NCI-H1092 (cell line): ENCODE measurements at regions not wholly inside any gene's neighbourhood (a gene's known extent, or its start where the extent isn't known, plus 50 kb on each side); places are given as distances from the start of the nearest gene placed in this dataset.
"Not testable (repeated sequence)": the region's sequence is repeated elsewhere in the genome, so short reads cannot be mapped to it uniquely, and the experiment has no call there.

Experiments used
- DNase-seq: peaks from one replicate; lab custom pipeline; 2025; lab: John Stamatoyannopoulos, UW

GRCh38 chr4:81816031-81816761 lies 344.5 kb upstream of the RASGEF1B start:
- no peak for DNase-seq

DNA sequence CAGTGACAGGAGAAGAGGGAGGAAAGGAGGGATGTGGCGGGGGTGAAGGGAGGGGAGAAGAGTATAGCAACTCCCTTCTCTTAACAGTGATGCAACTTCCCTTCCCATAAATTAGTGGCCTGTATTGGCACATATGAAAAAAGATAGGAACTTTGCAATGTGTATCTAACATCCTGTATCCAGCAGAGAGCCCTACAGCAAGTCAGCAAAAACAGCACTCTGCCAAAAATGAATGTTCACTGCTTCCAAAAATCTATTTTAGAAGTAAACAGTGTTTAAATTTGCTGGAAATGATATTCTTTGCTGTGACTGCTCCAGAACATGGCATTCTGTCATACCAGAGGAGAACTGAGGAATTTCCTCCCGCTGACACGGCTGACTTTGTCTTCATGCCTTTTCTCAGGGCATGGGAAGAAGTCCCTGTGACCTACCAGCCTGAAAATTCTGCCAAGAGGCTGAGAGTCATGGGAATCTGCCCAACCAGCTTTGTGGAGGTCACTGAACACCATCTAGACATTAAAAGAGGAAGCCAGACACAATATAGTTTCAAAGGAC lies 343.4 kb upstream of the RASGEF1B start:
- no peak for DNase-seq

GRCh38 chr4:81811562-81812293 lies 340.0 kb upstream of the RASGEF1B start:
- no peak for DNase-seq

DNA sequence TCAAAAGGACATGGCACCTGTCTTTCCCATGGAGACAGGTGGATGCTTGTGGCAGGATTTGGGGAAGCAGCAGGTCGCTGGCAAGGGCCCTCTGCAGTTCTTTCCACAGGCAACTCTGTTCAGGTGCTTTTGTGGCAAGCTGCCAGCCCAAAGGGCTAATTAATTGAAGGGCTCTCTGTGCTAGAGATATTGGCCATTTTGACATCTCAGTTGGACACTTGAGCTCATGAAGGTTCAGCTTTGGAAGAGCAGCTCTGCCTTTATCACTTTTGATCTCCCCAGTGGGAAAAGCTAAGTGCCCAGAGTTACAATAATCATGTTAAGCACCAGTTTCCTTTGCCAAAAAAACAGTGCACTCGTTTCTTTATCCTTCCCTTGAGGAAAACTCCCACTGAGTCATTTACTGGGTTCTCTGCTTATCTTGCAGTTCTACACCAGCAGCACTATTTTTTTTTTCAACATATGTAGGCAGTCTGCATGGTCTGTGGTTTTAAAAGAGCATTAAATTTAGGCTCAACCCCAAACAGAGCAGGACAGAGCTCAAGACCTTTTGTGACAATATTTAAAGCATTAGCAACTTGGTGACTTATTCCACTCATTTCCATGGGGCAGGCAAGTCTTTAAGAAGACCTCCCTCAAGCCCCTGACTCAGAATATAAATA lies 336.4 kb upstream of the RASGEF1B start:
- DNase-seq = peak; percentile 95

- DNase-seq = no peak
Measured at GRCh38 chr4:81807386-81807785, 335.7 kb upstream of the RASGEF1B start.

DNA sequence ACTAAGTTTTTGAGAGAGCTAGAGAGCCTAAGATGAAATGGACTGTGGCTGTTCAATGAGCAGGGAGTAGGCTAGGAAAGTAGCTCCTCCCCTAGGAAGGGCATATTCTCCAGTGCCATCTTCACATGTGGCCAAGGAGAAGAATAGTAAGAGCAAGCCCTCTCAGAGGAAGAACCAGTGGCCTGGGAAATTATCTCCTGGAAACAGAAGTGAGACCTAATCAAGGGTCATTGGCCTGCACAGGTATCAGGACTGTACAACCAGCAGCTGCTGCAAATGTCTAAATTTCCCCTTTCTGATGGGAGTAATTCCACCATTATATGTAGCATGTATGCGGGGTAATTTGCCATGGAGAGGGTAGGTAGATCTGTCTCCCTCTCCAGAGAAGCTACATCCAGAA lies 334.8 kb upstream of the RASGEF1B start:
- DNase-seq = no peak

DNA sequence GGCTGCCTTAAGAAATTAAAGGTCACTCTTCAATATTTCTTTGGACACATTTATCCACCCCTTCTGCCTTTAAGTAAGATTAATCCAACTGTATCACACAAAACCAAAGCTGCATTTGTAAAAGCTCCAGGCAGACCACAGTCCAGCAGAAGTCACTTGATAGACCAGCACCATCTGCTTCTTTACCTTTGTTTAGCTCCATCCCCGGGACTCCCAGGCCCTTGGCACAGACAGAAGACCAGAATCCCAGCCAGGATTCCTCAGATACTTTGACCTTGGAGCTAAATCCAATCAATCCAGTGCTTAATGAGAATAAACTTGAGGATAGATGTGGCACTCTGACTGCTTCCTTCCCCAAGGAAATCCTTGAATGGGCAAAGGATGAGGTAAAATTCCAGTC lies 333.1 kb upstream of the RASGEF1B start:
- no peak for DNase-seq

DNA sequence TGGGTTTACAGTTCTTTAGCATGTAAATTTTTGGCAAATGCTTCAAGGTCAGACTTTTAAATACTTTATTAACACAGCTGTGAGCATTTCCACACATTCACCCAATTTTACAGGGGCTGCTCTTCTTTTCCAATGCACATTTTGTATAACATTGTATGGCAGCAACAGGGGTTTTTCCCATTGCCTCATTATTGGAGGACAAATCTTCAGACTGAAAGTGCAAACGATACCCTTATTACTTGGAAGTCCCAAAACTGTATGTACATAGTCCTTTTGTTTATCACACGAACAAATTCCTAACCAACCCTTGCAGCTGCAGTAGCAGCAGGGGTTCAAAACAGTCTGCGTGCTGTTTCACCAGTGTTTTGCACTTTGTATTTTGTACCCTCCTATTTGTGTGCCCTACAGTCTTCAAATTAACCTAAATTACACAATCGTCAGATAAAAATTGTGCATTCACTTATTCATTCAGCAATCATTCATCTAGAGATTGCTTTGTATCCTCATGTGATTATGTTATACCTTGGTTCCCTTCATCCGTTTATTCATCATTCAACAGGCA lies 330.7 kb upstream of the RASGEF1B start:
- DNase-seq = no peak

DNA sequence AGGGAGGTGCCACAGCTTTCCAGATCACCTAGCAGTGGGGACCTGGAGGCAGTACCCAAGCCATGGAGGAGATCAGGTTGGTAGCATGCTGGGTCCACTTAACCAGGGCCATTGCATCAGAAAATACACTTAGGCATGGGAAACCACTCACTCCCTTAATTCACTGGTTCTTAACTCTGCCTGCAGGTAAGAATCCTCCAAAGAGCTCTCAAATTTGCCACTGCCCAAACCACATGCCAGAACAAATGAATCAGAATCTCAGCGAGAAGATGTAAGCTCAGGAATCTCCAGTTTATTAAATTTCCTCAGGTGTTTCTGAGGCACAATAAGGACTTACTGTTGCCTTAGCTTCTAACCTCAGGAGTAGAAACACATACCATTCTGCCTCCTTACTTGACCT lies 327.7 kb upstream of the RASGEF1B start:
- DNase-seq = no peak

- no peak for DNase-seq
Measured at GRCh38 chr4:81796790-81797528, 325.3 kb upstream of the RASGEF1B start.

- no peak for DNase-seq
Measured at GRCh38 chr4:81792521-81792920, 320.8 kb upstream of the RASGEF1B start.

- DNase-seq = no peak
Measured at GRCh38 chr4:81790477-81790876, 318.8 kb upstream of the RASGEF1B start.

GRCh38 chr4:81789741-81790399 lies 318.2 kb upstream of the RASGEF1B start:
- no peak for DNase-seq

DNA sequence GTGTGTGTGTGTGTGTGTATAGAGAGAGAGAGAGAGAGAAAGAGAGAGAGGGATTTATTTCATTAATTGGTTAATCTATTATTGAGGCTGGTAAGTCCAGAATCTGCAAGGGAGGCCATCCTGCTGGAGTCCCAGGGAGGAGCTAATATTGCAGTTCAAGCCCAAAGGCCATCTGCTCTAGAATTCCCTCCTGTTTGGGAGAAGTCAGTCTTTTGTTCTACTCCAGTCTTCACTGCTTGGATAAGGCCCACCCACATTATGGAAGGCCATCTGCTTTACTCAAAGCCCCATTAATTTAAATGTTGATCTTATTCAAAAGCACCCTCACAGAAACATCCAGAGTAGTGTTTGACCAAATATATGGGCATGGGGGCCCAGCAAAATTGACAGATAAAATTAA lies 317.5 kb upstream of the RASGEF1B start:
- no peak for DNase-seq

- no peak for DNase-seq
Measured at GRCh38 chr4:81786766-81787165, 315.1 kb upstream of the RASGEF1B start.

- no peak for DNase-seq
Measured at GRCh38 chr4:81786063-81786763, 314.5 kb upstream of the RASGEF1B start.

DNA sequence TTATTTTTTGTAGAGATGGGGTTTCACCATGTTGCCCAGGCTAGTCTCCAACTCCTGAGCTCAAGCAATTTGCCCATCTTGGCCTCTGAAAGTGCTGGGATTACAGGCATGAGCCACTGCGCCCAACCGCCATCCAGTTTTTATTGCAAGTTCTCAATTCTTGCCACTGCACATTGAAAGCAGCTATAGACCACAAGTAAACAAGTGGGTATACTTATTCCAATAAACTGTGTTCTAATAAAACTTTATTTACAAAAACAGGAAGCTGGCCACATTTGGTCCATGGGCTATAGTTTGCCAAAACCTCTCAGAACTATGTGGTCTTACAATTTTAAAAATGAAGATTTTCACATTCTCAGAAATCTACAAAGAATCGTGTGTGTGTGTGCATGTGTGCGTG lies 313.6 kb upstream of the RASGEF1B start:
- DNase-seq = no peak

- DNase-seq = no peak
Measured at GRCh38 chr4:81783558-81783957, 311.9 kb upstream of the RASGEF1B start.

DNA sequence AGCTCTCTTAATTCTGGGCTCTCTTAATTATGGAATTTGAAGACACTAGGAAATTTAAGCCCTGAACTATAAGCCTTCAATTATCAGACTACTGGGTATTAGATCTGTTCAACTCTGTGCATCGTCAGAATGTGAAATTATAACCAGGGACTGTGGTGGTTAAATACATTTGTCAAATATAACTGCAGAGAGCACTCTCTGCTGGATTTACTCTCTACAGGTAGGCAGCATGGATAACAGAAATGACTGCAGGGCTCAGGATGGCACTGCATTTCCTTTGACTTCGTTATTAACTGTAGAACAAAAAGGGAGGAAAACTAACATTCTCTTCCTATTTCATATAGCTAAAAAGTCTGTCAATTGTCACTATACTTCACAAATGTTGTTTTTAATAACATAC lies 310.1 kb upstream of the RASGEF1B start:
- DNase-seq = no peak

DNA sequence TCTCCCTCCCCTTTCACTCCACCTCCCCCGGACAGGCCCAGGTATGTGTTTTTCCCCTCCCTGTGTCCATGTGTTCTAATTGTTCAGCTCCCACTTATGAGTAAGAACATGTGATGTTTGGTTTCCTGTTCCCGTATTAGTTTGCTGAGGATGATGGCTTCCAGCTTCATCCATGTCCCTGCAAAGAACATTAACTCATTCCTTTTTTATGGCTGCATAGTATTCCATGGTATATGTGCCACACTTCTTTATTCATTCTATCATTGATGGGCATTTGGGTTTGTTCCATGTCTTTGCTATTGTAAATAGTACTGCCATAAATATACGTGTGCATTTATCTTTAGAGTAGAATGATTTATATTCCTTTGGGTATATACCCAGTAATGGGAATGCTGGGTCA lies 306.0 kb upstream of the RASGEF1B start:
- DNase-seq = not testable (repeated sequence)

GRCh38 chr4:81776794-81777193 lies 305.1 kb upstream of the RASGEF1B start:
- DNase-seq = no peak
